H7 (cell line): ENCODE measurements at regions not wholly inside any gene's neighbourhood (a gene's known extent, or its start where the extent isn't known, plus 50 kb on each side); places are given as distances from the start of the nearest gene placed in this dataset.
"Not testable (repeated sequence)": the region's sequence is repeated elsewhere in the genome, so short reads cannot be mapped to it uniquely, and the experiment has no call there.

Source experiments
- DNase-seq: peaks from one replicate; pipeline ENCODE4 v3.0.0; 2012
- H3K27me3 ChIP-seq: 2 replicates; pipeline ENCODE4 v1.6.0; 2011; ENCODE audit warnings: mild to moderate bottlenecking, low read length; ENCODE audit not compliant: control insufficient read depth, insufficient read depth
- H3K36me3 ChIP-seq: replicated peaks from 2 replicates; pipeline ENCODE4 v1.5.1; 2011; ENCODE audit warnings: low read length; ENCODE audit not compliant: control insufficient read depth, insufficient read depth
- H3K4me3 ChIP-seq: 2 replicates; pipeline ENCODE4 v1.5.1; 2011; ENCODE audit warnings: low read depth, mild to moderate bottlenecking, control low read depth, low read length, moderate library complexity; ENCODE audit not compliant: insufficient read depth

GRCh38 chr12:88368077-88368476, 212.2 kb downstream of the KITLG start:
- not testable (repeated sequence) for H3K36me3 ChIP-seq, H3K4me3 ChIP-seq, H3K27me3 ChIP-seq, DNase-seq

DNA sequence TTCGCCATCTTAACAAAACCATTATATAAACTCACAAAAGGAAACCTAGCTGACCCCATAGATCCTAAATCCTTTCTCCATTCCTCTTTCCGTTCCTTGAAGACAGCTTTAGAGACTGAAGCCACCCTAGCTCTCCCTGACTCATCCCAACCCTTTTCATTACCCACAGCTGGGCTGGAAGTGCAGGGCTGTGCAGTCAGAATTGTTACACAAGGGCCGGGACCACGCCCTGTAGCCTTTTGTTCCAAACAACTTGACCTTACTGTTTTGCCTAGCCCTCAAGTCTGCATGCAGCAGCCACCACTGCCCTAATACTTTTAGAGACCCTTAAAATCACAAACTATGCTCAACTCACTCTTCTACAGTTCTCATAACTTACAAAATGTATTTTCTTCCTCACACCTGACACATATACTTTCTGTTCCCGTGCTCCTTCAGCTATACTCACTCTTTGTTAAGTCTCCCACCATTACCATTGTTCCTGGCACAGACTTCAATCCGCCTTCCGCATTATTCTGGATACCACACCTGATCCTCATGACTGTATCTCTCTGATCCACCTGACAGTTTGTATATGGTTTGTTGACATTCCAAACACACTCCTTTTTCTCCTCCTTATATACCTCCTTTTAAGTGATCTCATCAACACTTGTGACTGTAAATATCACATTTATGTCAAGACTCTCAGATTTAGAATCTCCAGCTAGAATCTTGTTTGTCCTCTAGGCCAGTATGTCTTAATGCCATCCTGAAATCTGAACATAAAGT, 208.7 kb downstream of the KITLG start:
- H3K27me3 ChIP-seq = no peaks in the 10 kb centered on the region

GRCh38 chr12:88375306-88376305, 204.7 kb downstream of the KITLG start:
- no peak for DNase-seq
- no peak overlapping the region for H3K4me3 ChIP-seq
- H3K36me3 ChIP-seq = no peaks in the 10 kb centered on the region
- H3K27me3 ChIP-seq = no peaks in the 10 kb centered on the region

More for the DNA sequence above, 208.7 kb downstream of the KITLG start:
- Histone ChIP-seq H3K4me3 (no peak overlapping the region), H3K36me3 (no peaks in the 10 kb centered on the region)
- no peak for DNase-seq

DNA sequence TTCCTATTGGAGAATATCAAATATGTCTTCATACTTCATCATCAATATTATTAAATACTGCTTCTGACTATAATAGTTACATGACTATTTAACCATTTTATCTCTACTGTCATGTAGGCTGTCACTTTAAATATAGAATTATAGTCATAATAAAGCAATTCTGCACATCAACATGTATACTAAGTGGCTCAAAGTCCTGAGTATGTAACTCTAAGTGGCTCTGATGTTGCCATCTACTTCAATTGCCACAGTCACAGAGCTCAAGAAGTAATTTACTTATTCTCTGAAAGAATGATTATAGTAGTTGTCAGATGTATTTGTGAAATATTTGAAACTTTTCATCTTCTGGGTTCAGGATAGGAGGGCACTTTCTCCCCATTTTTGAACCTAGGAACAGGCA, 202.3 kb downstream of the KITLG start:
- no peaks in the 10 kb centered on the region for H3K36me3 ChIP-seq
- no peak overlapping the region for H3K4me3 ChIP-seq
- DNase-seq = no peak
- no peaks in the 10 kb centered on the region for H3K27me3 ChIP-seq

- no peaks in the 10 kb centered on the region for H3K27me3 ChIP-seq
- no peak for DNase-seq
- H3K4me3 ChIP-seq = no peak overlapping the region
- H3K36me3 ChIP-seq = no peaks in the 10 kb centered on the region
Observed at GRCh38 chr12:88381466-88381865, 198.8 kb downstream of the KITLG start.

- DNase-seq = no peak
- Histone ChIP-seq H3K36me3 (no peaks in the 10 kb centered on the region), H3K27me3 (no peaks in the 10 kb centered on the region), H3K4me3 (no peak overlapping the region)
Observed at GRCh38 chr12:88383405-88383804, 196.9 kb downstream of the KITLG start.

DNA sequence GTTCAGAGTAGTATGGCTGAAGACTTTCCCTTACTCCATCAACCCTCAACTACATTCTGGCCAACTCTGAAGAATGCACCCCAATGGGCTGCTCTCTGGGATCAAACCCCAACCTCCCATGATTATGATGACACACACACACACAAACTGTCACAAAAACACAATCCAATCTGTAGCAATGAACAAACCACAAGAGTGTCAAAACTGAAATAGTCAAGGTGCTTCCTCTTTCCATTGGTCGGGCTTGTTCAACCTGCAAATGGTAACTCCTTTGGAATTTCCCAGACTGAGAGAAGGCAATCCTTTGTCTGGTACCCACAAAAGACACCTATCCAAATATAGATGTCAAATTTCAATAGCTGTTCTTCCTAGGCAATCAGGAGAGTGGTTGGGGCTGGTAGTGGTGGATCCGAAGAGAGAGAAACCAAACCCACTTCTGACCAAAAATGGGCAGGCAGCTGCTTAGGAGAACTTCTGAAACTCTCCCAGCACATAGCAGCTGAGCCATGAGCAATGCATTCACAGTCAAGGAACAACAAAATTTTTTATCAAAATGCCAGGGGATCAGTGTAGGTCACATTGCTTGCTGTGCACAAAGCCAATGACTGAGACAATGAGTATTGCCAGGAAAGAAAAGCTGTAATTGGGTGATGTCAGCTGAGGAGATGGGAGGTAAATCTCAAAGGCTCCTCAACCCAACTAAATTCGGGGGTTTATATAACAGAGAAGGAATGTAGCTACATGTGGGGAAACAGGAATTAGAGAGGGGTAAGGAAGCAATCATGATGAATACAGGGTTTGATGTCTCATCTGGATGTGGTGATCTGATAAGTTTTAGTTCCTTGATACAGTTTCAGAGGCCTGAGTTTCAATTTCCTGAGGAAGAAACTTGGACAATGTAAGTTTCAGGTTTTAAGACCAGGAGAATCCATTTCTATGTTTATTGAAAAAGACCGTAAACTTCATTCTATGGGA, 191.4 kb downstream of the KITLG start:
- Histone ChIP-seq H3K36me3 (no peaks in the 10 kb centered on the region), H3K27me3 (no peaks in the 10 kb centered on the region), H3K4me3 (no peak overlapping the region)
- DNase-seq = no peak

DNA sequence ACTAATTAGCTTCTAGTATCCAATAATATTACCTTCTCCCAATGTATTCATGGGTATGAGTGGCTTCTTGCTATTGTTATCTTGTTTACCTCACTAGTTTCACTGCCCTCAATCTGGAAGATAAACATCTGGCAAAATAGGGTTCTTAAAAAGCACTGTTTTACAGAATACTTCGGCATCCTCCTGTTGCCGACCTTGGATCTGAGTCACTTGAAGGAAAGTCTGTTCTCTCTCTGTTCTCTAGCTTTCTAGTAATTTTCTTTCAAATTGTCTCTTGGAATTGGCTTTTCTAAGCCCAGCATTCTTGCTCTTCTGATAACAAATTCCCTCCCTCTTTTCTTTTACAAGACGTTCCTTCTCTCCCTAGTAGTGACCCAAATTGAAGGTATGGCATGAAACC, 189.5 kb downstream of the KITLG start:
- Histone ChIP-seq H3K4me3 (no peak overlapping the region), H3K27me3 (no peaks in the 10 kb centered on the region)
- no peak for DNase-seq

DNA sequence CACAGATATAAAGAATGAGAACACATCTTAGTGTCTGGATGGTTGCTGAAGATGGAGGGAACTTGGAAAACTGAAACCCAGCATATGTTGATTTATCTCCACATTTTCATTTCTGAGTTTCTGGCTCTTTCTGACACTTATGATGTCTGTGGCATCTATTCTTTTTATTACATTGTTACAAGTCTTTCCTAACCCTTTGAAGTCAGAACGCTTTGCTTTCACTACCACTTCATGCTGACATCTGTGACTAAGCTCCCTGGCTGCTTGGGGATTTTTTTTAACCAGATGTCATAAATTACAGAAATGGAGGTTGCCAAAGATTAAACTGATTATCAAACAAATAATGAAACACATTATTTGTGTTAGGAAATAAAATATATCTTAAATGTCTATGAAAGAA, 188.7 kb downstream of the KITLG start:
- Histone ChIP-seq H3K36me3 (no peaks in the 10 kb centered on the region), H3K27me3 (no peaks in the 10 kb centered on the region), H3K4me3 (no peak overlapping the region)
- no peak for DNase-seq

More for the DNA sequence above, 189.5 kb downstream of the KITLG start:
- no peaks in the 10 kb centered on the region for H3K36me3 ChIP-seq

DNA sequence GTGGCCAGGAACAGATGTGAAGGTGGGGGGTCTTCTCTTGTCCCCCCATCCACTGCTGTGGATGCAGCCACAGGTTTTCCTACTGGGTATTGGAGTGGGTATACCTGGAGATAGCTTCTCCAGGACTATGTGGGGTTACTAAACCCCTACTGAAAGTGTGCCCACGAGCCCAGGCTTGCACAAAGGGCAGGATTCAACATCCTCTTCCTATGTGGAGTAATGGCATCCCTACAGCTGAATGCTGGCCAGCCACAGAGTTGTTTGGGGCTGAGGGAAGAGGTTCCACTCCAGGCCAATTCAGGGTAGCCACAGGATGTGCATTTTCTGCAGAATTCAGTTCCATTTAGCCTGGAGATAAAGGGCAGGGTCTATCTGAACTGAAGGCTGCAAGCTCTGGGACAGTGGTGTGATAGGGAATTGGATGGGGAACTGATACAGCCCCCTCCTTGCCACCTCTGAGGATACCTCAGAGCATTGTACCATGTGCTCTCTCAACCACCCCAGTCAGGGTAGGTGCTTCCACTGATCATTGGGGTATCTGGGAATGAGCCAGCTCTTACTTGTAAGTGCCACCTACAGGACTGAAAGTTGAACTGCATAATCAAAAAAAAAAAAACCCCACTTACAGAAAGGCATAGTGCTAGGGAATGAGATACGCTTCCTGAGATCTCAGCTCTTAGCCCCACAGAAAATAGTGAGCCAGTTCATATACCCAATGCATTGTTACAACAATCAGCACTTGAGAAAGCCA, 187.1 kb downstream of the KITLG start:
- H3K36me3 ChIP-seq = no peaks in the 10 kb centered on the region
- peak; percentile 22 for DNase-seq
- no peak overlapping the region for H3K4me3 ChIP-seq
- H3K27me3 ChIP-seq = no peaks in the 10 kb centered on the region

GRCh38 chr12:88398031-88398430, 182.2 kb downstream of the KITLG start:
- H3K4me3 ChIP-seq = no peak overlapping the region
- DNase-seq = no peak
- no peaks in the 10 kb centered on the region for H3K36me3 ChIP-seq
- H3K27me3 ChIP-seq = no peaks in the 10 kb centered on the region

DNA sequence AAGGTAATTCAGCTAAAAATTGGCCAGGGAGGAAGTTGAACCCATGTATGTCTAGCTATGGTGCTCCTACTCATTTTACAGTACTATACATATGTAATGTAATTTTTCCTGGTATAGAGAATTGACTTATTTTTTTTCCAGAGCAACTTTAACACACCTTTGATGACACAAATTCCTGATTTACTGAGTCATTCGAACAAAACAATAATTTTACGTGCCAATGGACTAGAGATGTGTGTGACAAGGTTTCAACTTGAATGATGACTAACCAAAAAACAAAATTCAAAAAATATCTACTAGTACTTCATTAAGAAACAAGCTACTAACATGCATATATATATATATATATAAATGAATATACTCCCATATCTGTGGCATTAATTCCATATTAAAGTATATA, 180.5 kb downstream of the KITLG start:
- Histone ChIP-seq H3K4me3 (no peak overlapping the region), H3K36me3 (no peaks in the 10 kb centered on the region), H3K27me3 (no peaks in the 10 kb centered on the region)
- no peak for DNase-seq

DNA sequence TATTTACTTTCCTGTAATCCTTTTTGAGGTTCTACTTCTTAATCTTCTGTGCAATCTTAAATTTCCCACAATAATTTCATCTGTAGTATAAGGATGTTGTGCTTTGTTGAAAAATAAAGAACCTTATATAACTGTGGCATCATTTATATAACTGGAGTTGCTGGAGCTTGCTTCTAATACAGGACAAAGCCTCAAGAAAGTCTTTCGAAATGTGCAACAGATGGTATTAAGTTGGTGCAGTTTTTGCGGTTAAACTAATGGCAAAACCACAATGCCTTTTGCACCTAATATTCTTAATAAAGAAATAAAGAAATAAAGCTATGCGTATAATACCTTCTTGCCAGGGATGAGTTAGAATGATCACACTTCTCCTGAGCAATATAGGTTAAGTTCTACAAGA, 180.0 kb downstream of the KITLG start:
- Histone ChIP-seq H3K27me3 (no peaks in the 10 kb centered on the region), H3K4me3 (no peak overlapping the region), H3K36me3 (no peaks in the 10 kb centered on the region)
- no peak for DNase-seq
